HG02943 (cell line): ENCODE measurements at regions not wholly inside any gene's neighbourhood (a gene's known extent, or its start where the extent isn't known, plus 50 kb on each side); places are given as distances from the start of the nearest gene placed in this dataset.
"Not testable (repeated sequence)": the region's sequence is repeated elsewhere in the genome, so short reads cannot be mapped to it uniquely, and the experiment has no call there.

Experiments used
- ATAC-seq: cut with Tn5 transposase; IDR thresholded peaks from one replicate; pipeline ENCODE4 v1.9.1; 2021; ENCODE audit warnings: mild to moderate bottlenecking, low read depth, moderate library complexity; ENCODE audit not compliant: unreplicated experiment

DNA sequence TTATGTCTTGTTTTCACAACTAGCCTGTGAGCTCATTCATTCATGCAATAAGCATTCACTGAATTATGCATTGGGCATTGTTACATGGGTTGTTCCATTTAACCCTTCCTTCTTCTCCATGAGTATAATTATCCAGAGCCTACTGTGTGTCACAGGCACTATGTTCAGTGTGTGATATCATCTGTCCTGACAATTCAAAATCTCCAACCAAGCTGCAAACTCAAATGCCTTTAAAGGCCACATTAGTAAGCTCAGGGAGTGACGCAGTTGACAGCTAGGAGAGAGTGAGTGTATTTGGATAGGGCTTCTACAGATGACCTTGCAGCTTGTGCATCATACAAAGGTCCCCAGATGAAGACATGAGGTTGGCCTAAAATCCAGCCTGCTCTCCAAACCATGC lies 289.5 kb downstream of the OMA1 start:
- ATAC-seq = no peak

DNA sequence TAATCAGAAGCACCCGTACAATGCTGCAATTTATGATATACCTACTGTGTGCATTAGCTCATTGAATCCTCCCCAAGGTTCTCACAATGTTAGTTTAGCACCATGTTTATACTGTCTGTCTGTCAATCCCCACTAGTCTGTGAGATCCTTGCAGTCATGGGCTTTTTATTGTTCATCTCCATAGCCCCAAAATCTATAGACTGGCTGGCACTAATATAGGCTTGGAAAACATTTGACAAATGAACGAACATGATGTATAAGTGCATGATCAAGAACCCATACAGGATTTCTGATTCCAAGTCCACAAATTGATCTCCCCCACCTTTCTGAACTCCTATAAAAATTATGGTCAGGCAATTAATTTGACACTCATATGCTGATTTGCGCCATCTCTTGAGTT lies 290.0 kb downstream of the OMA1 start:
- ATAC-seq = no peak

DNA sequence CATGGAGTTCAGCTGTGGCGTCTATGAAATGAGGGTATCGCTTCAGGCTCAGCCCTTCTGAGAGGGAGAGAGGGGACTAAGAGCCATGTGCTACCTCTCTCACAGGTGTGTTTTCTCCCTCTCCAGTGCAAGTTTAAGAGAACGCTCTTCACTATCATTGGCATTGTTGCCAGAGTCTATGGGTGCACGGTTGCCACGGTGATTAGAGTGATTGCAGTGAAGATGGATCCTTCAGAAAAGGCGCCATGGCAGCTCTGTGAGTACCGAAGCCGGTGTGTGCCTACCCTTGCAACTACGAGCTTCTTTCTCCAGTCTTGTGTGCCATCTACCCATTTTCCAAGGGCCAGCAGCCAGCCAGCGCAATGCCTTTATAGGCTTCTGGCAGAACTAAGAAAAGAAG lies 290.5 kb downstream of the OMA1 start:
- ATAC-seq = no peak

DNA sequence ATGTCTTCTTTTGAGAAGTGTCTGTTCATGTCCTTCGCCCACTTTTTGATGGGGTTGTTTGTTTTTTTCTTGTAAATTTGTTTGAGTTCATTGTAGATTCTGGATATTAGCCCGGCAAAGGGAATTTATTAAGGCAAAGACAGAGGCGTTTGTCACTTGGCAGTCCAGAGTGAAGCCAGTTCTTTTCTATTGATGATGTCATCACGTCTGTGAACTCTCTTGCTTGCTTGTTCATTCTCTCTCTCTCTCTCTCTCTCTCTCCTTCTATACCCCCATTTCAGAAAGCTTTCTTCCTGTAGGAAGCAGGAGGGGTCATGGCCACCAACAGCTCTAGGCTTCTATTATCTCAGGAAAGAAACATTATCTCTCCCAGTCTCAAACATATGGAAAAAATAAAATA lies 291.3 kb downstream of the OMA1 start:
- no peak for ATAC-seq

DNA sequence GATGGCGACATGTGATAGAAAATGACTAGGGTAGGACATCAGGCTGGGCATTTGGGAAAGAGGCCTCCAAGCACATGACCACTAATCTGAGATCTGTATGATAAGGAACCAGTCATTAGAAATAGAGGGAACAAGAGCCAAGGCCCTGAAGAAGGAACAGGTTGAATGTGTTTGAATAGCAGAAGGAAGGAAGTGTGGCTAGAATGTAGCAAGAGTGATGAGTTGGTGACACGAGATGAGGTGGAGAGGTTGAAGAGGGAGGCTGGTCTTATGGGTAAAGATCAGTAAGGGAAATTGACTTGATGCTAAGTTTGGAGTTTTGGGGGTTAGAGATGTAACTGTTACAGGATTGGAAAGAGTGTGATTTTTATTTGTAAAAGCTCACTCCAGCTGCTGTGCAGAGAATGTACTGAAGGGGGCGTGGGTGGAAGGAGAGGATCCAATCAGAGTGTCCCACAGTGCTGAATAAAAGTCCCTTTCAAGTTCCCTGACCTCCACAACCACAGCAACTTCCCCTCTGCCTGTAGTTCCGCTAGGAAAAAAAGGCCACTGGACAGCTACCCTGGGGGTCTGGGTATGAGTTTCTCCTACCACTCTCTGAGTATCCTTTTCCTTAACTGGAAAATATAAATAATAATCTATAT lies 295.0 kb downstream of the OMA1 start:
- ATAC-seq = no peak

DNA sequence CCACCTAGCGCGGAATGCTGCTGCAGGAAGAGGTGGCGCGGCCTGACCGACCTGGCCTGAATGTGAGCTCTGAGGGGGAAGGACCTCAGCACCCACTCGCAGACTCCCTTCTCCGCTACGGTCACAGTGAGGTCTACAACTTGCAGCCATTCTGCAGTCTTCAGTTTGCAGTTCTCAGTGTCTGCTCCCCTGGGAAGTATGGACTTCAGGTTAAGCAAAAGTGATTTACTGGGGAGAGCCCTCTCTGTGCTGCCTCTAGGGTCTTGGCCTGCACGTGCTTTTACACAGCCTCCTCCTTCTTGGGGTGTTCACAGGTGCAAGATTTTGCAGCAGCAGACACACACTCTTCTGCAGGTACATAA lies 296.0 kb downstream of the OMA1 start:
- no peak for ATAC-seq

DNA sequence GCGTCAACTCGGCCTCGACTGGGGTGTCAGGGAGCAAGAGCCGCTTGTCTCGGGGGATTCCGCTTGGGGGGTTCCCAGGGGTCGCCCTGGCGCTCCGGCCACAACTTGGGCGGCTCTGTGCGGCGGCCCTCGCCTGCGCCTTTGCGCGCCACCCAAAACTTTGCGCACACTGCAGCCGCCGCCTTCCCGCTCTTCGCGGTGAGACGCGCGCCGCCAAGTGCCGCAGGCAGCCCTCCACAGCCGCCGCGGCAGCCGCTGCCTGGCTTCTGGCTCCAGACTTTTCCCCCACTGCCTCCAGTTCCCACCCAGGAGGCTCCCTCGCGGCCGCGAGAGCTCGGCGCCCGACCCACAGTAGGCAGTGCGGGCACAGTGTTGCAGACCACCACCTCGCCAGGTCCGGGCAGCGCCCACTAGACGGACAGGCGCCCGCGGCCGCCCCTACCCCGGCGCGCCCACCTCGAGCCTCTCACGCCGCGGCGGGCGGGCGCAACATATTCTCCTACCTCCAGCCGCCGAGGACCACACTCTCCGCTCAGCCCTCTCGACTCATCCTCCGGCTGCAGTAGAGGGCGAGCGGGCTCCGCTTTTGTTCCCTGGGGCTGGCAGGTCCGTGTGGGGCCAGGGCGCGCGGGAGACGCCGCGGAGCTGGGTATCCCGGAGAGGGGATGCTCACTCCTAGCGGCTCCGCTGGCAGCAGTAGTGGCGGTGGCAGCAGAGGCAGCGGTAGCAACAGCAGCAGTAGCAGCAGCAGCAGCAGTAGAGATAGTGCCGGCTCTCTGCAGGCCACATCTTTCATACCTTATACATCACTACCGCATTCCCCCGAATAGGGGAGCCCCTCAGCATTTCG lies 296.6 kb downstream of the OMA1 start:
- no peak for ATAC-seq

DNA sequence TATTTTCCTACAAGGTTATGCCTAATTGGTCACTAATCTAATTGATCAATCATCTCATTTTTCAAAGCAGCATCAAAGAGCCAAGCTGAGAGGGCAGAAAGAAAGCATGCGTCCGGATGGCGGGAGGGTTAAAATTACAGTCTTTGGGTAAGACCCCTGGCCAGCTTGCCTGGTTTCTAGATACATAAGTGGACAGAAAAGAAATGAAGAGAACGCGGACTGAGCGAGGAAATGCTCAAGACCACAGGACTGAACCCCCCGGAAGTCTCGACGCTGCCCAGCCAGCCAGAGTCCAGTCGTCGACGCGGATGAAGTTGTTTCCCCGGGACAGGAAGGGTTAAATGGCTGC lies 297.2 kb downstream of the OMA1 start:
- no peak for ATAC-seq

DNA sequence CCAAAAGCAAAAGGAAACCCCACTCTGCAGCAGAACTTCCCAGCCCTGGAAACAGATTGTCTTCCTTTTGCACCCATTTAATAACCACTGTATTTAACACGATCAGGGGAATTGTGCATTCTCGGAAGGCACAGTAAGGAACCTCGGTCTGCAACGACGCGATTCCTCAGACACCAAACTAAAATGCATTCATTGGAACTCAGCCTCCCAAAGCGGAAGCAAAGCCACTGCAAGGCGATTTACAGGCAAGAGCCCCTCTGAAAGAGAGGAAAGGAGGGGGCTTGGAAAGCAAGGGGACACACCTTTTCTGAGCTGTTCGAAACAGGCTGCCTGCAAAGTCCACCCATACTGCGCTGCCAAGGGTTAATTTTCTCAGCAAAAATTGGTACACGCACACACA lies 297.7 kb downstream of the OMA1 start:
- no peak for ATAC-seq

DNA sequence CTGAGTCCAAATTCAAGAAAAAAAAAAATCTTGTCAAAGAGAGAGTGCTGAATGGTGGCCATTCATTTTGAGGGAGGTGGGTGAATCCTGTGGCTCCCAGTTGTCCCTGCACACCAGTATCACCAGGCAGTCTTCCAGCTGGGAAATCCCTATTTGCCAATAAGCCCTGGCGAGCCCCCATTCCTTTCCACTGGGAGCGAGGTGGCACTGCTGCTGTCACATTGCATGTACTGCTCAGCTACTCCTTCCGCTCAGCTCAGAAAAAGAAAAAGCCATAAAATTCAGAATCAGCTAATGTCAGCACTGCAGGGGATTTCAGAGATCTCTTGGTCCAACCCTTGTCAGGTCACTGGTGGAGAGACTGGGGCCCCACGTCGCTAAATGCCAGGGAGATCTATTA lies 298.5 kb downstream of the OMA1 start:
- no peak for ATAC-seq

DNA sequence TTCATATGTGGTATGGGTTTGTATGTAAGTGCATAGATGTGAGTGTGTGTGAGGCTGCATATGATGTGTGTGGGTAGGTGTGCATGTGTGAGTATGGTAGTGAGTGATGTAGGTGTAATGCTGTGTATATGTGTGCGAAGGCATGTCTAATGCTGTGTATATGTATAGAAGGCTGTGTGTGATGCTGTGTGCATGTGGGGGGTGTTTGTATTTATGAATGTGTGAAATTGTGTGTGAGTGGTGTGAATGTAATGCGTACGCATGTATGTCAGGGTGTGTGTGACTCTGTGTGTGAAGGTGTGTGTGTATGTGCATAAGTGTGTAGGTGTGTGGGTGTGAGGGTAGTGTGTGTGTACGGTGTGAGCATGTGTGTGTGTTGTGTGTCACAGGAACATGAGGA lies 300.0 kb downstream of the OMA1 start:
- no peak for ATAC-seq

DNA sequence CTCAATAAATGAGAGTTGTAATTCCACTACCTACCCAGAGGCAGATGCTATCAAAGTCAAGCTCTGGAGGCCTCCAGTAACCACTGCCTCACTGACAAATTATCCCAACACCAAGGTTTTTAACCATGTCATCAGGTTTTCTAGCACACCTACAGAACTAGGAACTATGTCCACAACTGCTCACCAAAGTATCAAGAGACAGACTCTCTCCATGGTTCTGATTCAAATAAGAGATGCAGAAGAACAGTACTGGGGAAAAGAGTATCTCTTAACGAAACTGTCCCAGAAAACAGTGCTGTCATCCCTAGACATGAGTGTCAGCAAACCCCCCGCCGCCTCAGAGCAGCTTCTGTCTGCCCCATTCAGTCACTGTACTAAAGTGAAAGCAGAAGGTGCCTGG lies 301.7 kb downstream of the OMA1 start:
- ATAC-seq = no peak

DNA sequence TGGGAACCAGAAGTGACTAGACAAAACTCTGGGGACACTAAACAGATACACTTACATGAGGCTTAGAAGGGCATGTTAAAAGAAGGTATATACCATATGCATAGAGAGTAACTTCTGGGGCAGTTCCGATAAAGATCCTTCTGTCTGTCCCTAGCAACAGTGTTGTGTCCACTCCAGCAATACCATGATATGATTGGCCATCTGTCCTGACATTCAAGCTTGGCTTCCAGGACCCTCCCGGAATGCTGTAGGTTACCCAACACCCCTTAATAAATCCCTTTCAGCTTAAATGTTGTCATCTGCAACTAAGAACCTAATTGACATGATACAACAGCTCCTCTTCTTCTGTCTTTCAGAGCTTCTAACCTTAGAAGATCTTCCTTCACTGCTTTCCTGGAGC lies 307.7 kb downstream of the OMA1 start:
- no peak for ATAC-seq

DNA sequence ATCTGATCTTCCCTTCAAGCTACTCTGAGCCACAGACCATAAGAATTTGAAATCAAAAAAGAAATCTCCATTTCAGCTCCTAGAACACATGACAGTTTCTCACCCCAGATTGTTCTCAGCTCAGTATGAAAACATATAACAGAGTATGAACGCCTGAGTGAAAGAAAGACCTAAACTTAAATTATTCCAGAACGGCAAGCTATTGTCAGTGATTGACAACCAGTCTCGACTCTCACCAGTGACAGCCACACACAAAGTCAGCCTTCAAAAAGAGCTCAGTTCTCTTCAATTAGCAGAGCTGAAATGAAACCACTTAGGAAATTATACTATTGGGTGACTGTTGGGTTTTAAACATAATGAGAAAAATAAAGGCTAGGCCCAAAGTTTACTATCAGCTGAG lies 312.8 kb downstream of the OMA1 start:
- no peak for ATAC-seq

DNA sequence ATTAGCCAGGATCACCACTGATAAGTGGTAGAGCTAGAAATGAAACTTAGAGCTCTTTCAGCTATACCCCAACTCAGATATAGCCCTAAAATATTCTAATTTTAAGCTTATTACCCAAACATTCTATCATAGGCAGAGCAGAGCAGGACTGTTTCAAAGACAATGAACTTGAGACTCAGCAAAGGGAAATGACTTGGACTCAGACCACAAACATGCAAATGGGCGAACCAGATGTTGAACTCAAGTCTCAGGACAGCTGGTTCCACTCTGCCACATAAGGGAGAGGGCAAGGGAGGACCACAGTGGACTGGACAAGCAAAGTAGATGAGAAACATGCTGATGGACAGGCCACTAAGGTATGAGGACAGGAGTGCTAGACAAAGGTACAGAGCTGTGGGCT lies 315.3 kb downstream of the OMA1 start:
- ATAC-seq = no peak

DNA sequence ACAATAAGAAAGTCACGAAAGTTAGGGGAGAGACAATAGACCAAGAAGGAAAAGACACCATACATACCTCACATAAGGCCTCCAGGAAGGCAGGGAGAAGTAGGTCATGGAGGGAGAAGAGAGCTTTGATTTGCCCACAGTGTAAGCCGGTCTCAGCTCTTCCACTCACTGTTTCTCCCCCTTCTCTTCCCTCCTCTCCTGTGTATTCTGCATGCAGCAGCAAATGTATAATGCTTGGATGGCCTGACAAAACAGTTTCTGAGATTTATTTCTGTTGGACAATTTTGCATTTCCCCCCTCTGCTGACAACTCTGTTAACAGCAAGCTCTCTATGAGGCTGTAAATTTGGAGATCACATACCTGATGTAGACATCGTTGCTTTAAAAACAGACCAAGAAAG lies 318.9 kb downstream of the OMA1 start:
- ATAC-seq = no peak

DNA sequence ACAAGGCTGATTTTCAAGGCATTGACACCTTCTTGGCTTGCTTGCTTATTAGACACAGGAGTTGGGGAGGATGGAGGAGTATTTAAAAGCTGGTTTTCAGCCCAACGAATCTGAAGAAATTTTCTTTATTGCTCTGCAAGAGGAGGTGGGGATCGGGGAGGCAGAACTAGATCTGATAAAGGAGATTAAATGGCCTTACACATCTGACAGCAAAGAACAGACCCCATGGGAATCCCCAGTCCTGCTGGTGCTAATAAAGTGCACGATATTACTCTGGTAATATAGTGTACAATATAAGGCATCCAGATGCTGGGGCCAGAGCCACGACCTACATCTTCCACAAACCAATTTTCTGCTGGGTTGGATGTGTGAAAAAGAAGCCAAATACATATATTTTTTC lies 323.0 kb downstream of the OMA1 start:
- no peak for ATAC-seq

DNA sequence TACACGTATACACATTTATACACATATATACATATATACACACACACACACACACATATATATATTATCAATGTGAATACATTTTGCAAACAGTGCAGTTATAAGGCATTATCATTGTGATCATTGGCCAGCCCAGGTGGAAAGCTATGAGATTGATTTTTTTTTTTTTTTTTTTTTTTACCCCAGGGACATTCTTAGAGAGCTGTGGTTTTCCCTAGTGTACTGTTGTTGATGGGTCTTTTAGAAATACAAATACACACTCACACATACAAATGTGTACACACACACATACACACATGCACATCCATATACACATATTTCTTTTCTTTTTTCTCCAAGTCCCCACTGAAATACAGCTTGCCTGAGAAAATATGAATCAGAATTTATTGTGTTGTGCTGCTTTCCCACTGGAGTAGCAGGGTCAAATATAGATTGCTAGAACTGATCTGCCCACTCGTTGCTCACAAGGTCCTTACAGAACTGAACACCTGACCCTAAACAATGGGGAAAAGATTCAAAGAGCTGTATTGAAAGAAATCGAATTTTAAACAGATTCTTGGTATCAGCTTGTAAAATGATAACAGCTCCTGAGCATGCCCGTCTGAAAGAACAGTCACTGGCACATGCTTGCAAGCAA lies 325.6 kb downstream of the OMA1 start:
- no peak for ATAC-seq

DNA sequence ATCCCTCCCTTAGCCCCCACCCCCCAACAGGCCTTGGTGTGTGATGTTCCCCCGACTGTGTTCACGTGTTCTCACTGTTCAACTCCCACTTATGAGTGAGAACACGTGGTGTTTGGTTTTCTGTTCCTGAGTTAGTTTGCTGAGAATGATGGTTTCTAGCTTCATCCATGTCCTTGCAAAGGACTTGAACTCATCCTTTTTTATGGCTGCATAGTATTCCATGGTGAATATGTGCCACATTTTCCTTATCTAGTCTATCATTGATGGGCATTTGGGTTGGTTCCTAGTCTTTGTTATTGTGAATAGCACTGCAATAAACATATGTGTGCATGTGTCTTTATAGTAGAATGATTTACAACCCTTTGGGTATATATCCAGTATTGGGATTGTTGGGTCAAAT lies 330.4 kb downstream of the OMA1 start:
- ATAC-seq = not testable (repeated sequence)

DNA sequence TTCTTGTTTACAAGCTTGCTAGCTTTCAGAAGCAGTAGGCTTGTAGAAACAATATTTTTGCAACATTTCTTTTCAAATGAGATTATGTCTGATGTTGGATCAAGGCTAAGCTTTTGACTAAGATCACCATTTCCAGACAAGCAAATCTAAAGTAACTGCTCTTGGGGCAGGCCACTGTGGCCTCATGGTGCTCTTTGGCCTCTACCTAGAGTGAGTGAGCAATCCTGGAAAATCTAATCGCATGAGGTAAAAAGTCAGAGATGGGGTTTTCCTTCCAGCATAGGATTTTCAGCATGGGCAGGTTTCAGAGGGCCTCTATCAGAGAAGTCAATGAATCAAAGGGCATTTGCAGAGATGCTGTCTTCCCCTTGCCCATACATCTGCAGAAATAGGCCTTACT lies 331.9 kb downstream of the OMA1 start:
- no peak for ATAC-seq

DNA sequence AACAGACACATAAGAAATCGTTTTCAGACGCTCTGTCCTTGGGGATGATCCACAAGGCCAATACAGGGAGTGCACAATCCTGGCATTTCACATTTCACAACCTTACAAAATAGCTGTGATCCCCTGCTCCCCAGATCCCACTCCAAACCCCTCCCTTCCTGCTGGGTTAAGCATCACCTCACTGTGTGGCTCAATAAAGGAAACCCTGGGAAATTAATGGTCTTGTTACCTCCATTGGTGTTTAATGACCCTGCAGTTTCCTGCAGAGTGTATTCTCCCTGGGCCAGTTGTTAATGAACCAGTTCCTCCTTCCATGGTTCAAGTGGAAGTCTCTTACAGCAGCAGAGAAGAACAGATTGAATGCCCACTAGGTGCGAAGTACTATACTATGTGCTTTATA lies 334.7 kb downstream of the OMA1 start:
- no peak for ATAC-seq

DNA sequence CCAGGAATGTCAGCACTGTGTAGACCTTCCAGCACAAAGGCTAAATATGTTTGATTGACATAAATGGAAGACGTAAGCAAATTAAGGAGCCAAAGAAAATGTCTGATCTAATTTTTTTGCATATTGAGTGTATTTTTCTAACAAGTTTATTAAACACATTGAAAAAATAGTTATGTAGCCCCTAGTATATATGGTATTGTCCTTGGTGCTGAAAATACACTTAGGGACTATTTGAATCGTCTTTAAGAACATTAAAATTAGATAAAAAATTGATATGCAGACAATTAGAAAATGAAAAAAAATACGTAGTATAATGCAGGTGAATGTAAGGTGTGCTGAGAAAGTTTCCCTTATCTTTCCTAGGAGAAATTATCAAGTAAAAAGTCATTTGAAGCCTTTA lies 337.0 kb downstream of the OMA1 start:
- no peak for ATAC-seq
